WI38 (cell line): ENCODE measurements at regions not wholly inside any gene's neighbourhood (a gene's known extent, or its start where the extent isn't known, plus 50 kb on each side); places are given as distances from the start of the nearest gene placed in this dataset.
"Not testable (repeated sequence)": the region's sequence is repeated elsewhere in the genome, so short reads cannot be mapped to it uniquely, and the experiment has no call there.

Experiments
- H3K4me3 ChIP-seq: 2 replicates; pipeline ENCODE4 v1.5.1; 2011; ENCODE audit warnings: low read depth, mild to moderate bottlenecking, control low read depth, low read length
- TF ChIP-seq, protein P1 (sequence below): IDR thresholded peaks from 2 replicates; pipeline ENCODE4 v1.5.1; 2012; ENCODE audit warnings: low read depth, mild to moderate bottlenecking, control low read depth, low read length

DNA sequence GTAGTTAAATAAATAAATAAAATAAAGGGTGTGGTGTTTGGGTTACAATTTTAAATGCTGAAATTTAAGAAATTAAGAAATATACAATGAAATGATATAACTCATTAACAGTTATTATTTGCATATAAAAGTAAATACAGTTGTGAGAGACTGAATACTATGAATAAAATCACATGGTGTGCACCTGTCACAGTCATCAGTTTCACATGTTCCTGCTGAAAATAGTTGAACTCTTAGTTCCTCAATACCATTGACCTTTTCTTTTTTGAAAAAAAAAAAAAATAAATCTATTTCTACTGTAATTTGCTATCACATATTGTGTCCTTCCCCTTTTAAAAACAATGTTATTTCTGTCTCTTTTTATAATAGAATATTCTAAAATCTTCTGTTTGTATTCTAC lies 130.9 kb upstream of the CHD1 start:
- TF ChIP-seq, protein P1, sequence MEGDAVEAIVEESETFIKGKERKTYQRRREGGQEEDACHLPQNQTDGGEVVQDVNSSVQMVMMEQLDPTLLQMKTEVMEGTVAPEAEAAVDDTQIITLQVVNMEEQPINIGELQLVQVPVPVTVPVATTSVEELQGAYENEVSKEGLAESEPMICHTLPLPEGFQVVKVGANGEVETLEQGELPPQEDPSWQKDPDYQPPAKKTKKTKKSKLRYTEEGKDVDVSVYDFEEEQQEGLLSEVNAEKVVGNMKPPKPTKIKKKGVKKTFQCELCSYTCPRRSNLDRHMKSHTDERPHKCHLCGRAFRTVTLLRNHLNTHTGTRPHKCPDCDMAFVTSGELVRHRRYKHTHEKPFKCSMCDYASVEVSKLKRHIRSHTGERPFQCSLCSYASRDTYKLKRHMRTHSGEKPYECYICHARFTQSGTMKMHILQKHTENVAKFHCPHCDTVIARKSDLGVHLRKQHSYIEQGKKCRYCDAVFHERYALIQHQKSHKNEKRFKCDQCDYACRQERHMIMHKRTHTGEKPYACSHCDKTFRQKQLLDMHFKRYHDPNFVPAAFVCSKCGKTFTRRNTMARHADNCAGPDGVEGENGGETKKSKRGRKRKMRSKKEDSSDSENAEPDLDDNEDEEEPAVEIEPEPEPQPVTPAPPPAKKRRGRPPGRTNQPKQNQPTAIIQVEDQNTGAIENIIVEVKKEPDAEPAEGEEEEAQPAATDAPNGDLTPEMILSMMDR, result no peak
- H3K4me3 ChIP-seq, result no peak overlapping the region

DNA sequence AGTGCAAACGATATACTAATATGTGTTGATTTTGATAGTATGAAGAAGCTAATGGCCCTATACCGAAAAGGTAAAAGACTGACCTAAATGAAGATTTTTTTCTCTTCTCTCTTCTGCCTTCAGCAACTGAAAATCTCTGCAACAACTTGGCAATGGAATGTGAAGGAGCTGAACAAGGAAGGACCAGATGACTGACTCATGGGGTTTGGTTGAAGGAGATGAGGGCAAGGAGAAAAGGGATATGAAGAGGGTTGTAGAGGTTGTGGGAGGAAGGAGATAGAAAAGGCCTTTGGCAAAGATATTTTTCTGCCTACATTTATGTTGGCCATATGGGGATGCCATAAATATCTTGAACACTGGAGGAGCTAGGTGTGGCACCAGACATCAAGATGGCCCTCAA lies 129.7 kb upstream of the CHD1 start:
- no peak overlapping the region for H3K4me3 ChIP-seq
- TF ChIP-seq, protein P1, result no peak

DNA sequence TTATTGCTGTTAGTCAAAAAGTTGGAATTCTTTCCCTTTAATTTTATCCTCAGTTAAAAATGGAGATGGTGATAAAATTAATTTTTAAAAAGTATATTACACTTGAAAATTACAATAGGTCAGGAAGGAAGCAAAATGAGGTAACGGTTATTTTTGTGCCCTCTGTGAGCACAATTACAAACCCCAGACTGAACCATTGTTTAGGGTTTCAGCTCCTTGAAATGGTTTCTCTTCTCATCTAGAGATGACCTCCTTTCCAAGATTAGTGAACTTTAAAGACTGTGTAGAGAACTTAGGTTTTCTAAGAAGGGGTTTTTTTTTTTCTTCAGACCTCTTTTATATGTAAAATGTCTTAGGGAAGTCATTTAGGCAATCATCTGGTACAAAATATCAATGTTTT lies 126.2 kb upstream of the CHD1 start:
- H3K4me3 ChIP-seq, result no peak overlapping the region

DNA sequence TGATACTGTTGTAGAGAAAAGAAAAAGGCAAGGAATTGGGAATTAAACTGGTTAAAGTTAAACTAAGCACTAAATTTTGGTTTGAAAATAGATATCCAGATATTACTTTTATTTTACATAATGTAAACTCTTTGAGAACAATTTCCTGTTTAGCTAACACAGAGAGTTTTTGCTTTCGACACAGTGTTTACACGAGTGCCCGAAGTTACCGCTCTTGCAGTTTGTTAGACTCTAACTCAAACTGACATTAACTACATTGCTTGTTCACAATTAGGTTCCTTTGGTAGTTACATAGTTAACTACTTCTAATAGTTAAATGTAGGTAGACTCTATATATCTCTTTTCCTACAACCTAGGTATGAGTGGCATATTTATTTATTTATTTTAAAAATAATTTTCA lies 117.1 kb upstream of the CHD1 start:
- TF ChIP-seq, protein P1, result no peak
- H3K4me3 ChIP-seq, result peak overlapping the region; percentile 7; the same call in 1 of the 2 replicates

More for the DNA sequence above, 126.2 kb upstream of the CHD1 start:
- TF ChIP-seq, protein P1, result no peak

DNA sequence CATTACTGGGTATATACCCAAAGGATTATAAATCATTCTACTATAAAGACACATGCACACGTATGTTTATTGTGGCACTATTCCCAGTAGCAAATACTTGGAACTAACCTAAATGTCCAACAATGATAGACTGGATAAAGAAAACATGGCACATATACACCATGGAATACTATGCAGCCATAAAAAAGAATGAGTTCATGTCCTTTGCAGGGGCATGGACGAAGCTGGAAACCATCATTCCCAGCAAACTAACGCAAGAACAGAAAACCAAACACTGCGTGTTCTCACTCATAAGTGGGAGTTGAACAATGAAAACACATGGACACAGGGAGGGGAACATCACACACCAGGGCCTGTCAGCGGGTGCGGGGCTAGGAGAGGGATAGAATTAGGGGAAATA lies 114.5 kb upstream of the CHD1 start:
- not testable (repeated sequence) for H3K4me3 ChIP-seq

DNA sequence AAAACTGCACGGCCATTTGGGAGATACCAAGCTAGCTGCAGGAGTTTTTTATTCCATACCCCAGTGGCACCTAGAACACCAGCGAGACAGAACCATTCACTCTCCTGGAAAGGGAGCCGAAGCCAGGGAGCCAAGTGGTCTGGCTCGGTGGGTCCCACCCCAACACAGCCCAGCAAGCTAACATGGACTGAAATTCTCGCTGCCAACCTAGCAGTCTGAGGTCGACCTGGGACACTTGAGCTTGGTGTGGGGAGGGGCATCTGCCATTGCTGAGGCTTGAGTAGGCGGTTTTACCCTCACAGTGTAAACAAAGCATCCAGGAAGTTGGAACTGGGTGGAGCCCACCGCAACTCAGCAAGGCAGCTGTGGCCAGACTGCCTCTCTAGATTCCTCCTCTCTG lies 108.9 kb upstream of the CHD1 start:
- TF ChIP-seq, protein P1, result no peak
- no peak overlapping the region for H3K4me3 ChIP-seq

DNA sequence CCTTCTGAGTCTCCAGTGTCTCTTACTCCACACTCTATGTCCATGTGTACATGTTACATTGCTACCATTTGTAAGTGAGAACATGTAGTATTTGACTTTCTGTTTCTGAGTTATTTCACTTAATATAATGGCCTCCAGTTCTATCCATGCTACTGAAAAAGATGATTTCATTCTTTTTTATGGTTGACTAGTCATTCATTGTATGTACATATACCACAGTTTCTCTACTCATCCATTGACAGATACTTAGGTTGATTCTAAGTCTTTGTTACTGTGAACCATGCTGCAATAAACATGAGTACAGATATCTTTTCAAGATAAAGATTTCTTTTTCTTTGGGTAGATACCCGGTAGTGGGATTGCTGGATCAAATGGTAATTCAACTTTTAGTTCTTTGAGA lies 107.1 kb upstream of the CHD1 start:
- H3K4me3 ChIP-seq, result no peak overlapping the region
- TF ChIP-seq, protein P1, result no peak

DNA sequence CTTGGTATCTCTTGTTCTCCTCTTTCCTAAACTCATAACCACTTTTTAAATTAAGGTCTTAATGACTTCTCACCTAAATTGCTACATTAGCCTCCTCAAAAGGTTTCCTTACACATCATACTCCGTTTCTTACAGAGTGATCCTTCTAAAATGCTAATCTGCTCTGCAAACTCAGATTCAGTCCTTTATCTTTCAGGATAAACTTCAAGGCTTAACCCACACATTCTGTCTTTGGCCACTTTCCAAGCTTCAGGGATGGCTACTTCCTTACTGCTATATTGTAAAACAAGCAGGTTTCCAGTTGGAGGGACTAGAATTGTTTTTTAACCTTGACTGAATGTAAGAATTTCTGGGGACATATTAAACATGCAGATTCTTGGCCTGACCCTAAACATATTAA lies 105.5 kb upstream of the CHD1 start:
- TF ChIP-seq, protein P1, result no peak
- H3K4me3 ChIP-seq, result no peak overlapping the region
